Mesodermal cell (in vitro differentiated cells): ENCODE measurements at regions not wholly inside any gene's neighbourhood (a gene's known extent, or its start where the extent isn't known, plus 50 kb on each side); places are given as distances from the start of the nearest gene placed in this dataset.
A peak's percentile ranks its signal among the peaks of the same experiment; 100 is the strongest.

Experiments used
- H3K27ac ChIP-seq: 2 replicates; pipeline ENCODE4 v1.7.0; 2013; ENCODE audit warnings: mild to moderate bottlenecking, low read depth, low read length, moderate library complexity; ENCODE audit not compliant: severe bottlenecking
- H3K36me3 ChIP-seq: 2 replicates; pipeline ENCODE4 v1.7.1; 2013; ENCODE audit warnings: mild to moderate bottlenecking, low read length, moderate library complexity; ENCODE audit not compliant: control insufficient read depth, insufficient read depth
- H3K4me1 ChIP-seq: one replicate; pipeline ENCODE4 v1.7.1; 2013; ENCODE audit warnings: mild to moderate bottlenecking, low read length; ENCODE audit not compliant: insufficient read depth, control insufficient read depth, poor library complexity, severe bottlenecking
- H3K4me3 ChIP-seq: 2 replicates; pipeline ENCODE4 v1.7.0; 2013; ENCODE audit warnings: low read length, control low read depth, mild to moderate bottlenecking; ENCODE audit not compliant: insufficient read depth, poor library complexity, severe bottlenecking; ENCODE audit errors: extremely low read depth
- H3K9me3 ChIP-seq: 2 replicates; pipeline ENCODE4 v1.7.1; 2013; ENCODE audit warnings: mild to moderate bottlenecking, low read length, moderate library complexity; ENCODE audit not compliant: control insufficient read depth
- WGBS, 2 experiments: methylation state at CpG; one replicate each; pipeline ENCODE4 v1.1.5; 2013; ENCODE audit warnings: missing lambda C conversion rate in 2 of 2; ENCODE audit not compliant: insufficient coverage in 2 of 2; 5-methylcytosine and 5-hydroxymethylcytosine counted together

- Histone ChIP-seq H3K27ac (no peak overlapping the region), H3K4me3 (no peak overlapping the region), H3K36me3 (no peaks in the 10 kb centered on the region), H3K4me1 (no peaks in the 10 kb centered on the region), H3K9me3 (no peaks in the 10 kb centered on the region)
- WGBS, 2 experiments: 90 to 91% methylated on average over 2 to 7 of the region's 7 CpGs
Measured at GRCh38 chr12:77328326-77328725, 263.0 kb upstream of the E2F7 start.

- Histone ChIP-seq H3K4me3 (peak overlapping the region; percentile 43), H3K9me3 (no peaks in the 10 kb centered on the region), H3K4me1 (no peaks in the 10 kb centered on the region), H3K36me3 (no peaks in the 10 kb centered on the region), H3K27ac (no peak overlapping the region)
- WGBS, 2 experiments: 1 to 7% methylated on average over 9 to 15 of the region's 30 CpGs
Measured at GRCh38 chr12:77325511-77326236, 260.3 kb upstream of the E2F7 start.

- Histone ChIP-seq H3K27ac (no peak overlapping the region), H3K4me1 (no peaks in the 10 kb centered on the region), H3K9me3 (no peaks in the 10 kb centered on the region), H3K36me3 (no peaks in the 10 kb centered on the region), H3K4me3 (peak overlapping the region; percentile 43)
- WGBS, 2 experiments: 0 to 1% methylated on average over 35 to 41 of the region's 64 CpGs
Measured at GRCh38 chr12:77324763-77325468, 259.5 kb upstream of the E2F7 start.

GRCh38 chr12:77324416-77324762 is 259.0 kb upstream of the E2F7 start:
- H3K4me3 ChIP-seq: peak overlapping the region; percentile 43
- H3K9me3 ChIP-seq: no peaks in the 10 kb centered on the region
- H3K36me3 ChIP-seq: no peaks in the 10 kb centered on the region
- WGBS, 2 experiments: 1 to 3% methylated on average over 10 to 12 of the region's 15 CpGs
- no peaks in the 10 kb centered on the region for H3K4me1 ChIP-seq
- no peak overlapping the region for H3K27ac ChIP-seq

DNA sequence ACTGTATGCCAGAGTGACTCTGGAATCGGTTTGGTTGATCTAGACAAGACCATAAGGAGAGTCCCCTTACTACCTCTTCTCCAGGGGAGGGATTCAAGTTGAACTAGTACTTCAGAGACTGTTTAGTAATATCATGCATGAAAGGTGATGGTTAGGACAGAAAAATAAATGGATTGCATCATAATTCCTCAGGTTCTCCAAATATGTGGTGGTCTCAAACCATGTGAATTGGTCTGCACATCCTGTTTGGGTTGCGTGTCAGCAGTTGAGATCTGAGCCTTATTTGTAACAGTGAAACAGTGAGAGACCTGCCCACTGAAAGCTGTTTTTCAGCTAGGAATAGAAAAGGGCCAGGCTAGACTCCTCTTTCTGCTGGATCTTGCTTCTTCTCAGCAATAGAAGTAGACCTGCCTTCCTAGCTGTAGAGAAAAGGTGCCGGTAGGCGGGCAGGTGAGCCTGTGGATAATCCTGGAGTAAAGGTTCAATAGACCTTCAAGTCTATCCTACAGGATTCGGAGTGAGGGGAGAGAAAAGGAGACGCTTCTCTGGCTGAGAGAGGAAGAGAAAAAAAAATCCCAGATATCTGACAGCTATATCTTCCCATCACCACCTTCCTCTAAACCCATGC is 258.5 kb upstream of the E2F7 start:
- Histone ChIP-seq H3K9me3 (no peaks in the 10 kb centered on the region), H3K4me1 (no peaks in the 10 kb centered on the region), H3K27ac (no peak overlapping the region), H3K36me3 (no peaks in the 10 kb centered on the region), H3K4me3 (no peak overlapping the region)
- 80 to 95% methylated on average over 2 to 3 of the region's 6 CpGs for WGBS, 2 experiments

GRCh38 chr12:77319166-77319565 is 253.8 kb upstream of the E2F7 start:
- H3K4me3 ChIP-seq: no peak overlapping the region
- H3K4me1 ChIP-seq: no peaks in the 10 kb centered on the region
- no peaks in the 10 kb centered on the region for H3K36me3 ChIP-seq
- no peak overlapping the region for H3K27ac ChIP-seq
- WGBS, 2 experiments: 44 to 47% methylated on average over 1 to 2 of the region's 2 CpGs
- no peaks in the 10 kb centered on the region for H3K9me3 ChIP-seq

- Histone ChIP-seq H3K9me3 (no peaks in the 10 kb centered on the region), H3K4me1 (no peaks in the 10 kb centered on the region), H3K27ac (no peak overlapping the region), H3K36me3 (no peaks in the 10 kb centered on the region), H3K4me3 (no peak overlapping the region)
- 100% methylated on average over 1 to 2 of the region's 3 CpGs for WGBS, 2 experiments
Measured at GRCh38 chr12:77315407-77315806, 250.0 kb upstream of the E2F7 start.

- H3K27ac ChIP-seq: no peak overlapping the region
- no CpG with 5 or more reads among the region's 2 CpGs for whole genome bisulfite sequencing, 2 experiments
- H3K4me3 ChIP-seq: no peak overlapping the region
Measured at GRCh38 chr12:77314378-77315052, 249.1 kb upstream of the E2F7 start.

GRCh38 chr12:77308056-77308455 is 242.7 kb upstream of the E2F7 start:
- Histone ChIP-seq H3K9me3 (no peaks in the 10 kb centered on the region), H3K36me3 (no peaks in the 10 kb centered on the region), H3K27ac (no peak overlapping the region), H3K4me1 (no peaks in the 10 kb centered on the region), H3K4me3 (no peak overlapping the region)
- WGBS, 2 experiments: 83 to 93% methylated on average over 2 of the region's 2 CpGs

More at GRCh38 chr12:77314378-77315052, 249.1 kb upstream of the E2F7 start:
- Histone ChIP-seq H3K9me3 (no peaks in the 10 kb centered on the region), H3K4me1 (no peaks in the 10 kb centered on the region), H3K36me3 (no peaks in the 10 kb centered on the region)

DNA sequence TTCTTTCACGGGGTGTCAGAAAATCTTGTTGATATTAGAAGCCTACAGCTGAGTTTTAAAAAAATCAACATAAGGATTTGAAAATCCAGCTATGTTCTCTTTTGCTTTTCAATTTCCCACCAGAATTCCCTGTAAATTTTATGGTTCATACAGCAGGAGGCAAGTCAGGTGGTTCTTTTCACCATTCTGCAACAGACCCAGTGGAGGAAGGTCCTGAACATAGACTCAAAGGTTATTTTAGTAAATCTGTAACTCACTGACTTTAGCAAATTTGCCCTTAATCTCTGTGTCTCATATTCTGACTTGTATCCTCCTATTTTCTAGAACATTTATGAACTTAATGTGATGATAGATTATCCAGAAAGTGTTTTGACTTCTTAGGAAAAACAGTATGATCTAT is 235.4 kb upstream of the E2F7 start:
- H3K27ac ChIP-seq: no peak overlapping the region
- H3K4me3 ChIP-seq: no peak overlapping the region
- H3K4me1 ChIP-seq: no peaks in the 10 kb centered on the region
- no peaks in the 10 kb centered on the region for H3K36me3 ChIP-seq
- WGBS, 2 experiments: no CpG with 5 or more reads among the region's 1 CpG
- H3K9me3 ChIP-seq: no peaks in the 10 kb centered on the region
